Iris pigment epithelial cell (primary cell): ENCODE measurements at regions not wholly inside any gene's neighbourhood (a gene's known extent, or its start where the extent isn't known, plus 50 kb on each side); places are given as distances from the start of the nearest gene placed in this dataset.
A peak's percentile ranks its signal among the peaks of the same experiment; 100 is the strongest.

Experiments used
- DNase-seq: peaks from one replicate; pipeline ENCODE4 v3.0.0-alpha.2; 2011; ENCODE audit warnings: low read depth

GRCh38 chr21:31500071-31500470 is 156.0 kb upstream of the TIAM1 start:
- DNase-seq, result no peak

DNA sequence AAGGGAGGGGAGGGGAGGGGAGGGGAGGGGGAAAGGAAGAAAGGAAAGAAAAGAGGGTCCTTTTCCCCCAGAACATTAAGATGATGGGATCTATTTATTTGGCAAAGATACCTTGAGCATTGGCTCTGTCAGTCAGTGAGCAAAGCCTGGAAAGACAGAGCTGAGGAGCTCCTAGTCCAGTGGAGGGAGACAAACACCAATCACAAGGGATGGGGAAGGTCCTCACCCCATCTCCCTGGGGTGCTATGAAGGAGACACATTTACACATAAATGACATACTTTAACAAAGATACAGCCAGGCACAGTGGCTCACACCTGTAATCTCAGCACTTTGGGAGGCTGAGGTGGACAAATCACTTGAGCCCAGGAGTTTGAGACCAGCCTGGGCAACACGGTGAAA is 154.9 kb upstream of the TIAM1 start:
- DNase-seq, result no peak

- no peak for DNase-seq
These were observed 153.9 kb upstream of the TIAM1 start for GRCh38 chr21:31497914-31498313.

GRCh38 chr21:31493350-31493880 is 149.4 kb upstream of the TIAM1 start:
- DNase-seq, result no peak

DNA sequence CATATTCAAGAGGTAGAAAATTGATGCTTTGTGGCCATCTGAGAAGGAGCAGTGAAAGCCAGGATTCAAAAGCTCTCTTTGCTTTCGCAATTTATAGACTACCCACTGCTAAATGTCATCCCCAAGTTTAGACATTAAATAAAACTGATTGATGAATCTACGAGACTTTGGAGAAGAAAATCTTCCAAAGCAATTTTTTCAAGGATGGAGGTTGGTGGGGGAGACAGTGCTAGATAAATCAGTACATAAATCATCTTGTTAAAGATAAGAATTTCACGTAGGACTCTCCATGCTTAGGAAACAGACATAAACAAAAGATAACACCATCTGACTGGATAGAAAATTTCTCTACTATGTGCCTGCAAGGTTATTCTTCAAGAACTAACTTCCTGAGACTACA is 147.6 kb upstream of the TIAM1 start:
- DNase-seq, result no peak

DNA sequence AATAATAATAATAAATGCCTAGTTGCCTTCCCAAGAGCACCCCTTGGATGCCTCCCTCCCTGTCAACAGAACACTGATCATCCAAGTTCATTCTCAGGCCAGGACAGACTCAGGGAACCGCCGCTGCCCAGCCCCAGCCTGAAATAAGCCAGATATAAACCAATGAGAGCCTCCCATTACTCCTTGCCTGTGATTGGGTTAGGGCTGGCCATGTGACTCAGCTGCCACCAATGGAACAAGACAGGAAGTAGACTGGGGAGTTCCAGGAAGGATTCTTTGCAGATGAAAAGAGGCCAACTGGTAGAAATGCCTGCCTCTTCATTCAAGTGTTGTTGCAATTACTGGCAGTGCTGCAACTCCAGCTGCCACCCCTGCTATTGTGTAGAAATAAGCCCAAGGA is 146.4 kb upstream of the TIAM1 start:
- DNase-seq, result no peak

DNA sequence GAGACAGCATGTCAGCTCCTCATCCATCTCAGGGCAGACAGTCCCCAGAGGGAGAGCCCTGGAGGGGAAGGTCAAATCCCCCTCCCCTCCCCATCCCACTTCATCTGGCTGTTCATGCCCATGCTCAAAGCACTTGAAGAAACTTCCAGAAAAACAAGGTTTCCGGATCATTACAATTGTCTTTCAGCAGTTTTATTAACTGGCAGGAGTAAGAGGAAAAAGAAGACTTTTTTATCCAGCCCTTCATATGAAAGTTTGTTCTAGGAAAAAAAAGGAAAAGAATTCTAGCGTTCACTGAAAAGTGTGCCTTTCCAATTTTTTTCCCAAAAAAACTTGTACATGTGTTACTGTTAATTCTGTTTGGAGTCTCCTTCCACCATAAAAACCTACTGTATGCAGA is 145.7 kb upstream of the TIAM1 start:
- DNase-seq, result no peak

GRCh38 chr21:31489014-31489413 is 145.0 kb upstream of the TIAM1 start:
- no peak for DNase-seq

- DNase-seq, result no peak
These were observed 140.2 kb upstream of the TIAM1 start for GRCh38 chr21:31484219-31484618.

DNA sequence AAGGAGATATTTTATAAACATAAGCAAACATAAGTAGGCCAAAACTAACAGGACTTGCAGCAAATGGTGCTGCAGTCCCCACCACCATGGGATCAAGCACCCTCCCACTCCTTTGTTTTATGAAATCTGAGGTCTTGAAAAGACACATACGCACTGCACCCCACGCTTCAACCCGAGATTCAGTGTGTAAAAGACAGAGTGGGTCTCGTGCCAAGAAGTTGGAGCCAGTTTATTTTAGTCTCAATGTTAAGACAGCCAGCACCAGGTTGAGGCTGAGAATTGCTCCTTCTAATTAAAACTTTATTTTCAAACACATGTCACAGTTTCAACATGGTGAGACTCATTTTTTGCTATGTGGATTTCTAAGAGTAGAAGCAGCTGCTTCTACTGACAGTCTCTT is 139.1 kb upstream of the TIAM1 start:
- no peak for DNase-seq

DNA sequence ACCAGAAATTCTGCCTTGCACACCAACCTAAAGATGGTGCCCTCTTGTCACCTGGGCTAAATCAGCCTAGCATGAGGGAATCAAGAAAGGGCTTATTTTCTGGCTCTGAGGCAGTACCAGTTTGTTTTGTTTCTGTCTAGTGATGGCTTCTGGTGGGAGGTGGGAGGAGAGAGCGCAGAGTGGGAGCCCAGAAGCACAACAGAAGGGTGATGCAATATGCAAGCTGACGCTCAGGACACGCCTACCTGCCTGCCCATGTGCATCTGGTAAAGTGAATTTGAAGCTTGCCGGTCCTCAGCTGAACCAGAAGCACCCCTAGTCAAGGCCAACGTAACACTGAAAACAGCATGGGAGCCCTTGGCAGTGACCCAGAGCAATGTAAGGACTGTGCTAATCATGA is 138.4 kb upstream of the TIAM1 start:
- DNase-seq, result peak; percentile 7

GRCh38 chr21:31480228-31480627 is 136.2 kb upstream of the TIAM1 start:
- DNase-seq, result no peak

GRCh38 chr21:31479714-31480113 is 135.7 kb upstream of the TIAM1 start:
- no peak for DNase-seq

DNA sequence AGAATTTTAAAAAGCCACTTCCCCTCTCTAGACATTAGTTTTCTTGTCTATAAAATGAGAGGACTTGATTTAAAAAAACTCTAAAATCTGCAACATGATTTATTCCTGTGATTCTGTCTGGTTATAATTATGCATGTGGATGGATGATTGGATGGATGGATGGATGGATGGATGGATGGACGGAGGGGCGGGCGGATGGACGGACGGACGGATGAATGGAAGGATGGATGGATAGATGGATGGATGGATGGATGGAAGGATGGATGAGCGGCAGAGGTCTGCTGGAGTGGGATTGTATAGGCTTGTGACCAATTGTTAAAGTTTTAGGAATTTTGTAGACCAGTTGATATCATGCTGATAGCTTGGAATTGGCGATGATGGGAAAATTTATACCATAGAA is 135.2 kb upstream of the TIAM1 start:
- DNase-seq, result no peak

DNA sequence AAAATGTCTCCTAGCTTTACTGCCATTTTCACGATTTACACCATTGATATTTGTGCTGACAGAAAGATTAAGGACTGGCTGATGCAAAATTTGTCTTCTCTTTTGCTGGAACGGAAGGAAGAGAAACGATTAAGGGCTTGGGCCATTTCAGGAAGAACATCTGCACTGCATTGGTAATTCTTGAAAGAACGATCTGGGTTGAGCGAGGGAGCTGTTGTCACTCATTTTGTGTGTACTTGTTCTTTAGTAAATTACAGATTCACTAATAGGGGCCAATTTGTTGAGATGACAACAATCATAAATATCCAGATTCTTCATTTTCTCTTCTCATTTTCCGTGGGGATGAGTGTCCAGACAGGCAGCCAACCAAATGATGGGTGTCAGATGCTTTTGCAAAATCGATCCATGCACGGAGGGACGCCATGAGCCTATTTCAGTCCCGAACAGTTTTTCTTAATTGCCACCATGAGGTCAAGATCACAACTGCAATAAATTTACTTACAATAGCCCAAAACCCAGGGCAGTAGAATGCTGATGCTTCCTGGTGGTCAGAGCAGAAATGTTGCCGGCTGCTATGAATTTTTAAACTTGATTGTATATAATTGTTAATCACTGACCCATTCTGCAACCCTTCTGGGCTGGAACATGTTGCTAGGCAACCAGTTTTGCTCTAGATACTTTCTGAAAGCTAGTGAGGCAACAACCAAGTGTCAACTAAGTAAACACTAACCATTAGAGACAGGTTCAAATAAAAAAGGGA is 132.4 kb upstream of the TIAM1 start:
- peak; percentile 38 for DNase-seq

GRCh38 chr21:31475223-31475622 is 131.2 kb upstream of the TIAM1 start:
- no peak for DNase-seq

DNA sequence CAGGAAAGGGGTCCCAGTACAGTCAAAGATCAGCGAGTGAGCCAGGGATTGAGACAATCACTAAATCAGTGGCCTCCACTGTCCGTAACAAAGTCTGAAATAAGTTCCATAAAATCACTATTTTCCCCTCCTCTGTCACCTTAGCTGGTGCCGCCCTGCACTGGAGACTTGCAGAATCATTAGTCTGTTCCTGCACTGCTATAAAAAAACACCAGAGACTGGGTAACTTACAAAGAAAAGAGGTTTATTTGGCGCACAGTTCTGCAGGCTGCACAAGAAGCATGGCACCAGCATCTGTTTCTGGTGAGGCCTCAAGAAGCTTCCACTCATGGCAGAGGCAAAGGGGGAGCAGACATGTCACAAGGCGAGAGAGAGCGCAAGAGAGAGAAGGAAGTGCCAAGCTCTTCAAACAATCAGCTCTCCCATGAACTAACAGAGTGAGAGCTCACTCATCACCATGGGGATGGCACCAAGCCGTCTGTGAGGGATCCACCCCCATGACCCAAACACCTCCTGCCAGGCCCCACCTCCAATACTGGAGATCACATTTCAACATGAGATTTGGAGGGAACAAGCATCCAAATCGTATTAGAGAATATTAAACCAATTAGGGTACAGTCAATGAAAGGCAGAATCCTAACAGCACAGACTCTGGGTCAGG is 129.8 kb upstream of the TIAM1 start:
- peak; percentile 53 for DNase-seq

GRCh38 chr21:31471865-31472264 is 127.8 kb upstream of the TIAM1 start:
- no peak for DNase-seq

GRCh38 chr21:31470896-31471694 is 127.0 kb upstream of the TIAM1 start:
- no peak for DNase-seq

- no peak for DNase-seq
These were observed 116.9 kb upstream of the TIAM1 start for GRCh38 chr21:31460980-31461379.

GRCh38 chr21:31459457-31459856 is 115.4 kb upstream of the TIAM1 start:
- no peak for DNase-seq

GRCh38 chr21:31457675-31458074 is 113.6 kb upstream of the TIAM1 start:
- no peak for DNase-seq

- DNase-seq, result no peak
These were observed 112.1 kb upstream of the TIAM1 start for GRCh38 chr21:31456201-31456600.
